ENCODE measurements at regions not wholly inside any gene's neighbourhood (a gene's known extent, or its start where the extent isn't known, plus 50 kb on each side); places are given as distances from the start of the nearest gene placed in this dataset.

- Histone ChIP-seq H3K9me3 (no peaks in the 10 kb centered on the region), H3K27ac (no peak overlapping the region), H3K36me3 (no peaks in the 10 kb centered on the region), H3K4me3 (no peak overlapping the region), H3K4me1 (no peaks in the 10 kb centered on the region), H3K27me3 (peaks cover 0 to 11% (median 0%) of the 10 kb centered on the region in 7 donors)
- ATAC-seq = no peak
- DNase-seq = no peak
- TF ChIP-seq CTCF (IDR thresholded peaks at IDR 0.05) = no peak
- WGBS, 2 donors = 67 to 78% methylated on average over 2 of the region's 2 CpGs
- intact Hi-C loops (cut with DNase I) = no loop called here
These were observed 297.7 kb upstream of the SHH start for GRCh38 chr7:156109988-156110387.

- no peak overlapping the region for H3K4me3 ChIP-seq
- intact Hi-C loops (cut with DNase I) = no loop called here
- H3K27ac ChIP-seq = no peak overlapping the region
- no peaks in the 10 kb centered on the region for H3K4me1 ChIP-seq
- 86 to 92% methylated on average over 8 of the region's 8 CpGs for WGBS, 2 donors
- no peaks in the 10 kb centered on the region for H3K9me3 ChIP-seq
- no peaks in the 10 kb centered on the region for H3K36me3 ChIP-seq
- DNase-seq (no peak), ATAC-seq (no peak)
- TF ChIP-seq CTCF (IDR thresholded peaks at IDR 0.05) = no peak
- H3K27me3 ChIP-seq = peaks cover 0 to 11% (median 0%) of the 10 kb centered on the region in 7 donors
These were observed 296.8 kb upstream of the SHH start for GRCh38 chr7:156109076-156109475.

GRCh38 chr7:156107957-156108356 is 295.7 kb upstream of the SHH start:
- H3K27ac ChIP-seq = no peak overlapping the region
- H3K9me3 ChIP-seq = no peaks in the 10 kb centered on the region
- ATAC-seq (no peak), DNase-seq (no peak)
- intact Hi-C loops (cut with DNase I) = no loop called here
- peaks cover 0 to 6% (median 0%) of the 10 kb centered on the region in 7 donors for H3K27me3 ChIP-seq
- TF ChIP-seq CTCF (IDR thresholded peaks at IDR 0.05) = no peak
- WGBS, 2 donors = 80 to 83% methylated on average over 17 of the region's 17 CpGs
- H3K4me1 ChIP-seq = no peaks in the 10 kb centered on the region
- H3K36me3 ChIP-seq = no peaks in the 10 kb centered on the region
- H3K4me3 ChIP-seq = no peak overlapping the region

GRCh38 chr7:156106107-156106426 is 293.8 kb upstream of the SHH start:
- no peaks in the 10 kb centered on the region for H3K36me3 ChIP-seq
- no peak overlapping the region for H3K4me3 ChIP-seq
- H3K9me3 ChIP-seq = no peaks in the 10 kb centered on the region
- H3K4me1 ChIP-seq = no peaks in the 10 kb centered on the region
- DNase-seq = no peak
- TF ChIP-seq CTCF (IDR thresholded peaks at IDR 0.05) = no peak
- no peak overlapping the region for H3K27ac ChIP-seq
- WGBS, 2 donors = 78% methylated on average over 9 of the region's 9 CpGs
- H3K27me3 ChIP-seq = peaks cover 0 to 13% (median 0%) of the 10 kb centered on the region in 7 donors
- no peak for ATAC-seq
- intact Hi-C loops (cut with DNase I) = no loop called here

All from heart right ventricle (tissue), 16 donors.